H1 (cell line): ENCODE measurements at regions not wholly inside any gene's neighbourhood (a gene's known extent, or its start where the extent isn't known, plus 50 kb on each side); places are given as distances from the start of the nearest gene placed in this dataset.

ENCODE experiments used
- CTCF ChIA-PET: fragments of 300-600 bp; sonication (Branson Sonifier 250); formaldehyde crosslinking; loops from one replicate; lab custom pipeline; 2021; ENCODE audit not compliant: partially characterized antibody; lab: Charles Lee
- POLR2A ChIA-PET: fragments of 300-600 bp; sonication (Branson Sonifier 250); formaldehyde crosslinking; loops from one replicate; lab custom pipeline; 2021; ENCODE audit warnings: inconsistent platforms; ENCODE audit not compliant: partially characterized antibody; lab: Charles Lee
- DNase-seq, 2 experiments: peaks; one replicate each; pipeline versions ENCODE4 v3.0.0 to v3.0.0-alpha.2; 2010 to 2022; ENCODE audit warnings: low spot score in 2 of 2, low read depth in 1 of 2, mixed read lengths in 1 of 2
- FAIRE-seq: peaks from 2 replicates; lab custom pipeline; 2011; peaks lifted over from hg19 to GRCh38; lab: Jason Lieb, UNC
- H2AFZ ChIP-seq: 2 replicates; pipeline ENCODE4 v1.8.1; 2012; ENCODE audit warnings: low read length, inconsistent platforms
- H2AK5ac ChIP-seq: 2 replicates; pipeline ENCODE4 v1.6.1; 2013; ENCODE audit warnings: low read depth, low read length
- H2BK120ac ChIP-seq: replicated peaks from 2 replicates; pipeline ENCODE3; 2013; ENCODE audit warnings: low read depth, low read length, inconsistent platforms
- H2BK12ac ChIP-seq: 2 replicates; pipeline ENCODE4 v1.6.1; 2013; ENCODE audit warnings: low read depth, low read length
- H2BK15ac ChIP-seq: 2 replicates; pipeline ENCODE4 v1.6.1; 2013; ENCODE audit warnings: low read length
- H2BK20ac ChIP-seq: 2 replicates; pipeline ENCODE4 v1.6.1; 2013; ENCODE audit warnings: low read length
- H2BK5ac ChIP-seq: 2 replicates; pipeline ENCODE4 v1.6.1; 2013; ENCODE audit warnings: low read depth, low read length
- H3K14ac ChIP-seq: 2 replicates; pipeline ENCODE4 v1.6.1; 2013; ENCODE audit warnings: inconsistent platforms; ENCODE audit not compliant: insufficient read length
- H3K18ac ChIP-seq: 2 replicates; pipeline ENCODE4 v1.6.1; 2013; ENCODE audit warnings: low read length; ENCODE audit errors: extremely low read depth
- H3K23ac ChIP-seq: 2 replicates; pipeline ENCODE4 v1.6.1; 2013; ENCODE audit warnings: inconsistent platforms; ENCODE audit not compliant: insufficient read length
- H3K23me2 ChIP-seq: 2 replicates; pipeline ENCODE4 v1.6.1; 2013; ENCODE audit warnings: low read depth, low read length
- H3K27ac ChIP-seq: 2 replicates; pipeline ENCODE4 v1.6.1; 2011; ENCODE audit warnings: low read depth, low read length, inconsistent platforms
- H3K27me3 ChIP-seq, 4 experiments: replicated peaks in 1 of 4; 1 replicate in 1 of 4; 2 replicates in 3 of 4; pipeline versions ENCODE4 v1.6.1 to v1.8.1; 2011 to 2013; ENCODE audit warnings: low read length in 3 of 4, mild to moderate bottlenecking in 3 of 4, inconsistent platforms in 2 of 4, mixed read lengths in 2 of 4, moderate library complexity in 1 of 4; ENCODE audit not compliant: control insufficient read depth in 3 of 4, insufficient read depth in 3 of 4; ENCODE audit errors: extremely low read depth in 1 of 4
- H3K36me3 ChIP-seq, 4 experiments: 2 replicates each; pipeline versions ENCODE4 v1.6.1 to v1.8.1; 2011 to 2013; ENCODE audit warnings: mild to moderate bottlenecking in 4 of 4, low read length in 3 of 4, moderate library complexity in 2 of 4, control low read depth in 1 of 4, inconsistent platforms in 1 of 4; ENCODE audit not compliant: insufficient read depth in 4 of 4, control insufficient read depth in 2 of 4
- H3K4ac ChIP-seq: replicated peaks from 2 replicates; pipeline ENCODE3; 2013; ENCODE audit warnings: low read length, low read depth, mixed read lengths, inconsistent platforms; ENCODE audit not compliant: insufficient read length
- H3K4me1 ChIP-seq, 4 experiments: replicated peaks in 1 of 4; 1 replicate in 1 of 4; 2 replicates in 3 of 4; pipeline versions ENCODE4 v1.6.1 to v1.8.1; 2011 to 2013; ENCODE audit warnings: low read length in 3 of 4, inconsistent platforms in 2 of 4, mixed read lengths in 1 of 4; ENCODE audit not compliant: insufficient read depth in 4 of 4, control insufficient read depth in 3 of 4
- H3K4me2 ChIP-seq, 2 experiments: 2 replicates each; pipeline versions ENCODE4 v1.6.1 to v1.8.1; 2011 to 2013; ENCODE audit warnings: low read depth in 2 of 2, low read length in 2 of 2, control low read depth in 1 of 2, inconsistent platforms in 1 of 2, mild to moderate bottlenecking in 1 of 2; ENCODE audit not compliant: insufficient read depth in 1 of 2
- H3K4me3 ChIP-seq, 4 experiments: fragments of 200-600, 300-600 bp in 1 of 4; sonication (generic), shearing (Covaris generic), sonication (Bioruptor Twin) in 1 of 4; 2 replicates each; pipeline versions ENCODE4 v1.5.1 to v1.8.1; 2011 to 2016; ENCODE audit warnings: low read length in 4 of 4, low read depth in 3 of 4, control low read depth in 2 of 4, inconsistent platforms in 2 of 4, mild to moderate bottlenecking in 2 of 4, mixed read lengths in 1 of 4, moderate library complexity in 1 of 4; ENCODE audit not compliant: insufficient read depth in 2 of 4; ENCODE audit errors: extremely low read depth in 1 of 4
- H3K56ac ChIP-seq: replicated peaks from 2 replicates; pipeline ENCODE3; 2013; ENCODE audit warnings: low read depth, mild to moderate bottlenecking, mixed read lengths, low read length, inconsistent platforms; ENCODE audit not compliant: insufficient read length
- H3K79me1 ChIP-seq: 2 replicates; pipeline ENCODE4 v1.6.1; 2013; ENCODE audit warnings: low read depth, low read length, control low read depth
- H3K79me2 ChIP-seq, 2 experiments: 2 replicates each; pipeline versions ENCODE4 v1.6.1 to v1.8.1; 2012 to 2013; ENCODE audit warnings: low read length in 2 of 2, mild to moderate bottlenecking in 2 of 2, inconsistent platforms in 1 of 2; ENCODE audit not compliant: insufficient read depth in 2 of 2, control insufficient read depth in 1 of 2
- H3K9ac ChIP-seq, 4 experiments: replicated peaks in 1 of 4; 1 replicate in 1 of 4; 2 replicates in 3 of 4; pipeline versions ENCODE4 v1.6.1 to v1.8.1; 2011 to 2013; ENCODE audit warnings: low read depth in 3 of 4, low read length in 3 of 4, control low read depth in 2 of 4, mild to moderate bottlenecking in 2 of 4, moderate library complexity in 2 of 4, inconsistent platforms in 1 of 4; ENCODE audit errors: extremely low read depth in 1 of 4
- H3K9me3 ChIP-seq, 2 experiments: 2 replicates each; pipeline versions ENCODE4 v1.6.1 to v1.8.1; 2012 to 2013; ENCODE audit warnings: mild to moderate bottlenecking in 2 of 2, moderate library complexity in 2 of 2, control low read depth in 1 of 2, inconsistent platforms in 1 of 2, low read depth in 1 of 2, low read length in 1 of 2, mixed read lengths in 1 of 2; ENCODE audit not compliant: insufficient read depth in 2 of 2
- H4K20me1 ChIP-seq, 2 experiments: replicated peaks in 1 of 2; 2 replicates each; pipeline versions ENCODE3 to v1.8.1; 2011 to 2013; ENCODE audit warnings: inconsistent platforms in 2 of 2, low read length in 2 of 2, mild to moderate bottlenecking in 1 of 2; ENCODE audit not compliant: insufficient read depth in 2 of 2, control insufficient read depth in 1 of 2
- H4K5ac ChIP-seq: 2 replicates; pipeline ENCODE4 v1.6.1; 2013; ENCODE audit warnings: low read length, low read depth, mixed read lengths, inconsistent platforms; ENCODE audit not compliant: insufficient read length
- H4K8ac ChIP-seq: 2 replicates; pipeline ENCODE4 v1.8.0; 2013; ENCODE audit warnings: mild to moderate bottlenecking, moderate library complexity, low read length, inconsistent platforms; ENCODE audit not compliant: insufficient read depth; ENCODE audit errors: extremely low read depth
- H4K91ac ChIP-seq: replicated peaks from 2 replicates; pipeline ENCODE3; 2013; ENCODE audit warnings: low read length, mixed read lengths, inconsistent platforms; ENCODE audit not compliant: insufficient read length
- CEBPB ChIP-seq: IDR thresholded peaks from 2 replicates; pipeline ENCODE4 v1.6.1; 2012; ENCODE audit warnings: low read depth, low read length
- CREB1 ChIP-seq: IDR thresholded peaks from 2 replicates; pipeline ENCODE4 v1.6.1; 2012; ENCODE audit warnings: inconsistent platforms
- E2F6 ChIP-seq: IDR thresholded peaks from 2 replicates; pipeline ENCODE4 v1.6.1; 2012; ENCODE audit warnings: inconsistent platforms
- JUN ChIP-seq: IDR thresholded peaks from 2 replicates; pipeline ENCODE4 v1.6.1; 2011; ENCODE audit warnings: low read depth, mild to moderate bottlenecking, improper control_type of control experiment, low read length
- NANOG ChIP-seq: IDR thresholded peaks from 2 replicates; pipeline ENCODE4 v1.6.1; 2011; ENCODE audit warnings: low read length, low read depth, mild to moderate bottlenecking, inconsistent platforms; ENCODE audit not compliant: insufficient read depth, poor library complexity, severe bottlenecking
- NRF1 ChIP-seq: IDR thresholded peaks from 2 replicates; pipeline ENCODE4 v1.6.1; 2011; ENCODE audit warnings: mild to moderate bottlenecking, low read depth, low read length, improper control_type of control experiment
- POLR2A ChIP-seq, 2 experiments: IDR thresholded peaks; 1 replicate in 1 of 2; 2 replicates in 1 of 2; pipeline ENCODE4 v1.6.1; 2011; ENCODE audit warnings: low read depth in 2 of 2, low read length in 2 of 2, mild to moderate bottlenecking in 2 of 2; ENCODE audit errors: control extremely low read depth in 1 of 2
- SIN3A ChIP-seq, 2 experiments: IDR thresholded peaks in 1 of 2; conservative IDR thresholded peaks in 1 of 2; 2 replicates each; pipeline ENCODE4 v1.6.1; 2011 to 2012; ENCODE audit warnings: low read length in 2 of 2, improper control_type of control experiment in 1 of 2, low read depth in 1 of 2, mild to moderate bottlenecking in 1 of 2
- SUZ12 ChIP-seq: fragments of 200-600 bp; sonication (generic); IDR thresholded peaks from 2 replicates; pipeline ENCODE4 v1.6.1; 2012; ENCODE audit warnings: mild to moderate bottlenecking, inconsistent platforms, low read length, moderate library complexity, mixed read lengths
- TAF7 ChIP-seq: optimal IDR thresholded peaks from 2 replicates; pipeline ENCODE3; 2011; ENCODE audit warnings: low read depth, mild to moderate bottlenecking, inconsistent platforms, low read length, moderate library complexity, borderline replicate concordance
- WGBS, 2 experiments: shearing (Covaris generic) in 1 of 2; methylation state at CpG; one replicate each; pipeline versions ENCODE4 v1.1.6 to v1.1.7; 2013 to 2015; ENCODE audit warnings: low lambda C conversion rate in 2 of 2, mixed read lengths in 2 of 2, inconsistent platforms in 1 of 2, low coverage in 1 of 2, missing lambda C conversion rate in 1 of 2; ENCODE audit not compliant: insufficient replicate concordance in 2 of 2, insufficient coverage in 1 of 2, insufficient read length in 1 of 2; ENCODE audit errors: extremely low coverage in 1 of 2, missing lambda C conversion rate in 1 of 2; 5-methylcytosine and 5-hydroxymethylcytosine counted together
- TF ChIP-seq, protein P1 (sequence below): IDR thresholded peaks from 2 replicates; pipeline ENCODE4 v1.6.1; 2011; ENCODE audit warnings: low read depth, mild to moderate bottlenecking, low read length; ENCODE audit not compliant: insufficient read depth

DNA sequence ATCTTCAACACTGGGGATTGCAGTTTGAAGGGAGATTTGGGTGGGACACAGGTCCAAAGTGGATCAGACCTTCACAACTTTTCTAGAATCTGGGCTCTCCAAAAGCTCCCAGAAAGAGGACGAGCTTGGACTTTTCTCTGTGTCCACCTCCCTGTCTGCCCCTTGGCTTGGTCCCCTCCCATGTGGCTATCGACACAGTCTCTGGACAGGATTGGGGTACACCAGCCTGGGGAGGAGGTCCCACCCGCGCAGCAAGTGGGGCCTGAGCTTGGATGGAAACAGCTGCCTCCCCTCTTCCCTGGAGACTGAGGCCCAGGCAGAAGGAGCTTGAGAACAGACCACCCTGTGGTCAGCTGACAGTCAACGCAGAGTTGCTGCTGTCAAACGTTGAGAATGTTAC lies 84.6 kb upstream of the FCN1 start:
- H2BK120ac ChIP-seq, result no peak overlapping the region
- no peak overlapping the region for H3K14ac ChIP-seq
- TF ChIP-seq SUZ12 (no peak), CEBPB (no peak), TAF7 (no peak), NANOG (no peak), E2F6 (no peak), JUN (no peak), CREB1 (no peak), NRF1 (no peak), POLR2A (IDR thresholded peaks at IDR 0.05; ENCODE audit: control extremely low read depth in 1 of 2, low read depth in 2 of 2, low read length in 2 of 2) (no peak), SIN3A (conservative IDR thresholded peaks at IDR 0.05 in 1 of 2, IDR thresholded peaks at IDR 0.05 in 1 of 2; ENCODE audit: low read depth in 1 of 2, low read length in 2 of 2) (no peak)
- TF ChIP-seq, protein P1, sequence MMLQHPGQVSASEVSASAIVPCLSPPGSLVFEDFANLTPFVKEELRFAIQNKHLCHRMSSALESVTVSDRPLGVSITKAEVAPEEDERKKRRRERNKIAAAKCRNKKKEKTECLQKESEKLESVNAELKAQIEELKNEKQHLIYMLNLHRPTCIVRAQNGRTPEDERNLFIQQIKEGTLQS, result no peak
- H2BK12ac ChIP-seq, result no peak overlapping the region
- H2BK20ac ChIP-seq, result no peak overlapping the region
- H4K20me1 ChIP-seq, result no peaks in the 10 kb centered on the region
- FAIRE-seq (no peak), DNase-seq (no peak)
- no peak overlapping the region for H3K4me2 ChIP-seq
- peaks cover 4% of the 10 kb centered on the region; the same call in 1 of the 2 replicates for H3K23me2 ChIP-seq
- H4K5ac ChIP-seq, result no peak overlapping the region
- H3K9me3 ChIP-seq, result peaks cover 55 to 58% of the 10 kb centered on the region in 2 experiments
- ChIA-PET POLR2A (no interaction called here), CTCF (interaction anchor here (1.4 kb wide), 1 partner anchor 19 kb away, joined by 3 read pairs; no protein-coding TSS in a partner anchor)
- H3K79me2 ChIP-seq, result no peaks in the 10 kb centered on the region
- no peak overlapping the region for H3K4ac ChIP-seq
- H3K27ac ChIP-seq, result no peak overlapping the region
- H4K8ac ChIP-seq, result no peak overlapping the region
- no peaks in the 10 kb centered on the region for H3K79me1 ChIP-seq
- no peak overlapping the region for H2BK5ac ChIP-seq
- no peak overlapping the region for H2AK5ac ChIP-seq
- no peak overlapping the region for H3K18ac ChIP-seq
- no peak overlapping the region for H3K9ac ChIP-seq
- no peak overlapping the region for H4K91ac ChIP-seq
- no peak overlapping the region for H3K56ac ChIP-seq
- WGBS, 2 experiments, result 71% methylated on average over 6 of the region's 6 CpGs; no CpG with 5 or more reads in 1 of the 2 experiments
- no peak overlapping the region for H2AFZ ChIP-seq
- H2BK15ac ChIP-seq, result no peak overlapping the region
- H3K23ac ChIP-seq, result no peak overlapping the region
- H3K4me1 ChIP-seq, result no peaks in the 10 kb centered on the region
- no peaks in the 10 kb centered on the region for H3K27me3 ChIP-seq
- no peaks in the 10 kb centered on the region for H3K36me3 ChIP-seq
- no peak overlapping the region for H3K4me3 ChIP-seq
